Gastroesophageal sphincter (tissue), 3 donors: ENCODE measurements at regions not wholly inside any gene's neighbourhood (a gene's known extent, or its start where the extent isn't known, plus 50 kb on each side); places are given as distances from the start of the nearest gene placed in this dataset.

Experiments used
- POLR2A ChIP-seq, 2 donors: fragments of 450-650 bp; IDR thresholded peaks; one replicate each; pipeline ENCODE4 v1.6.1; 2017; ENCODE audit warnings: antibody characterized with exemption in 2 of 2, mild to moderate bottlenecking in 2 of 2, moderate library complexity in 1 of 2
- TF ChIP-seq, protein P1 (sequence below), 4 experiments: fragments of 200-600 bp in 2 of 4; fragments of 450-650 bp in 2 of 4; sonication (generic) in 1 of 4; IDR thresholded peaks; one replicate each; pipeline ENCODE4 v1.5.1; 2017 to 2019; ENCODE audit warnings: antibody characterized with exemption in 4 of 4, mild to moderate bottlenecking in 2 of 4, moderate library complexity in 2 of 4

DNA sequence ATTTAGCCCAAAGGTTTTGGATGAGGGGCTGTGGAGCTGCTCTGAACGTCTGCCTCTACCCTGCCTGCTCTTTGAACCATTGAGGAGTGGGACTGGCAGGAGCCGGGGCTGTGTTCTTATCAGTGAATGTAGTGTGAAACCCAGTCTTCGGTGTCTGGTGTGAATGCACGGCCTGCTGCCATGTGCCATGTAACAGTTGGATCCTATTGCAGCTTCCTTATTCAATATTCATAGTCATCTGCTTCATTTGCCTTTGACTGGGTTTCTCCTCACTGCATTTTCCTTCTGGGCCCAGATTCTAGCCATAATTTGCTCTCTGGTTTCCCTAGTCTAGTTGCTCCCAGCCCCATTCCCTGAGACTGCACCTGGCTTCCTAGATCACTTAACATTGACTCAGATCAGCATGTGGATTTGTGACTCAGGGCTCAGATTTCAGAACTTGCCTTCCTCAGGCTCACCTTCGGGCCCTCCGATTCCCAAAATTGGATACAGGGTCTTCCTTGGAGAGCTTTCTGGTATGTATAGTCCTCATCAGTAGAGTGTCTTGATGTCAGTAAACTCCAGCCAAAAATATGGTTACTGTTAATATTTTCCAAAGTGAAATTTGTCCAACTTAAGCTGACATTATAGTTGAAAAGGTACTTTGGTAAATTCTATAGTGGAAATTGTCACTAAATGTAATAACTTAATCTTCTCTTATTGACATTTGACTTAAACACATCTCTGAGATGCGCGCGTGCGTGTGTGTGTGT, 94.0 kb upstream of the DDIT4L start:
- no peak for TF ChIP-seq POLR2A (IDR thresholded peaks at IDR 0.05)
- TF ChIP-seq, protein P1, sequence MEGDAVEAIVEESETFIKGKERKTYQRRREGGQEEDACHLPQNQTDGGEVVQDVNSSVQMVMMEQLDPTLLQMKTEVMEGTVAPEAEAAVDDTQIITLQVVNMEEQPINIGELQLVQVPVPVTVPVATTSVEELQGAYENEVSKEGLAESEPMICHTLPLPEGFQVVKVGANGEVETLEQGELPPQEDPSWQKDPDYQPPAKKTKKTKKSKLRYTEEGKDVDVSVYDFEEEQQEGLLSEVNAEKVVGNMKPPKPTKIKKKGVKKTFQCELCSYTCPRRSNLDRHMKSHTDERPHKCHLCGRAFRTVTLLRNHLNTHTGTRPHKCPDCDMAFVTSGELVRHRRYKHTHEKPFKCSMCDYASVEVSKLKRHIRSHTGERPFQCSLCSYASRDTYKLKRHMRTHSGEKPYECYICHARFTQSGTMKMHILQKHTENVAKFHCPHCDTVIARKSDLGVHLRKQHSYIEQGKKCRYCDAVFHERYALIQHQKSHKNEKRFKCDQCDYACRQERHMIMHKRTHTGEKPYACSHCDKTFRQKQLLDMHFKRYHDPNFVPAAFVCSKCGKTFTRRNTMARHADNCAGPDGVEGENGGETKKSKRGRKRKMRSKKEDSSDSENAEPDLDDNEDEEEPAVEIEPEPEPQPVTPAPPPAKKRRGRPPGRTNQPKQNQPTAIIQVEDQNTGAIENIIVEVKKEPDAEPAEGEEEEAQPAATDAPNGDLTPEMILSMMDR (IDR thresholded peaks at IDR 0.05): no peak
